GM23338 (cell line): ENCODE measurements at regions not wholly inside any gene's neighbourhood (a gene's known extent, or its start where the extent isn't known, plus 50 kb on each side); places are given as distances from the start of the nearest gene placed in this dataset.

Source experiments
- CREB1 ChIP-seq: fragments of 250-450 bp; sonication (Bioruptor Pico); IDR thresholded peaks from 2 replicates; pipeline ENCODE4 v1.5.0; 2020; ENCODE audit warnings: low read depth, mild to moderate bottlenecking, moderate library complexity
- CTCF ChIP-seq, 2 experiments: fragments of 200-600 bp in 1 of 2; sonication (generic) in 1 of 2; conservative IDR thresholded peaks; 2 replicates each; pipeline versions ENCODE4 v1.5.1 to v1.6.1; 2016 to 2017; ENCODE audit warnings: antibody characterized with exemption in 2 of 2, low read depth in 2 of 2, mild to moderate bottlenecking in 2 of 2, moderate library complexity in 1 of 2
- EZH2 ChIP-seq: fragments of 200-600 bp; sonication (generic); IDR thresholded peaks from one replicate; pipeline ENCODE4 v1.8.0; 2017; ENCODE audit warnings: antibody characterized with exemption, mild to moderate bottlenecking, low read depth; ENCODE audit not compliant: unreplicated experiment
- EZH2phosphoT487 ChIP-seq: fragments of 200-600 bp; sonication (generic); IDR thresholded peaks from one replicate; pipeline ENCODE4 v1.8.1; 2018; ENCODE audit warnings: antibody characterized with exemption; ENCODE audit not compliant: unreplicated experiment
- JUNB ChIP-seq: IDR thresholded peaks from one replicate; pipeline ENCODE4 v1.6.1; 2016; ENCODE audit warnings: antibody characterized with exemption; ENCODE audit not compliant: unreplicated experiment
- POLR2AphosphoS5 ChIP-seq: IDR thresholded peaks from 2 replicates; pipeline ENCODE4 v1.6.1; 2016; ENCODE audit warnings: antibody characterized with exemption, low read depth
- REST ChIP-seq: IDR thresholded peaks from one replicate; pipeline ENCODE4 v1.6.1; 2018; ENCODE audit warnings: antibody characterized with exemption; ENCODE audit not compliant: unreplicated experiment

GRCh38 chr4:41857226-41857641, 78.0 kb upstream of the TMEM33 start:
- TF ChIP-seq POLR2AphosphoS5 (no peak), CTCF (conservative IDR thresholded peaks at IDR 0.05; ENCODE audit: low read depth in 2 of 2) (no peak), CREB1 (no peak), JUNB (no peak), REST (no peak), EZH2phosphoT487 (no peak), EZH2 (no peak)
